ENCODE measurements at regions not wholly inside any gene's neighbourhood (a gene's known extent, or its start where the extent isn't known, plus 50 kb on each side); places are given as distances from the start of the nearest gene placed in this dataset.

- DNase-seq (ENCODE audit: low spot score): no peak
- TF ChIP-seq, protein P1, sequence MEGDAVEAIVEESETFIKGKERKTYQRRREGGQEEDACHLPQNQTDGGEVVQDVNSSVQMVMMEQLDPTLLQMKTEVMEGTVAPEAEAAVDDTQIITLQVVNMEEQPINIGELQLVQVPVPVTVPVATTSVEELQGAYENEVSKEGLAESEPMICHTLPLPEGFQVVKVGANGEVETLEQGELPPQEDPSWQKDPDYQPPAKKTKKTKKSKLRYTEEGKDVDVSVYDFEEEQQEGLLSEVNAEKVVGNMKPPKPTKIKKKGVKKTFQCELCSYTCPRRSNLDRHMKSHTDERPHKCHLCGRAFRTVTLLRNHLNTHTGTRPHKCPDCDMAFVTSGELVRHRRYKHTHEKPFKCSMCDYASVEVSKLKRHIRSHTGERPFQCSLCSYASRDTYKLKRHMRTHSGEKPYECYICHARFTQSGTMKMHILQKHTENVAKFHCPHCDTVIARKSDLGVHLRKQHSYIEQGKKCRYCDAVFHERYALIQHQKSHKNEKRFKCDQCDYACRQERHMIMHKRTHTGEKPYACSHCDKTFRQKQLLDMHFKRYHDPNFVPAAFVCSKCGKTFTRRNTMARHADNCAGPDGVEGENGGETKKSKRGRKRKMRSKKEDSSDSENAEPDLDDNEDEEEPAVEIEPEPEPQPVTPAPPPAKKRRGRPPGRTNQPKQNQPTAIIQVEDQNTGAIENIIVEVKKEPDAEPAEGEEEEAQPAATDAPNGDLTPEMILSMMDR (conservative IDR thresholded peaks at IDR 0.05; ENCODE audit: low read depth): no peak
- no peak overlapping the region for H3K27ac ChIP-seq
- CTCF ChIA-PET: interaction anchor here (1.4 kb wide), 1 partner anchor 210 kb away, joined by 7 read pairs; no protein-coding TSS in a partner anchor
- POLR2A ChIA-PET (ENCODE audit: low non-redundant PET): no interaction called here
These were observed 152.3 kb upstream of the RPS6KA2 start for GRCh38 chr6:166779381-166779780.

DNA sequence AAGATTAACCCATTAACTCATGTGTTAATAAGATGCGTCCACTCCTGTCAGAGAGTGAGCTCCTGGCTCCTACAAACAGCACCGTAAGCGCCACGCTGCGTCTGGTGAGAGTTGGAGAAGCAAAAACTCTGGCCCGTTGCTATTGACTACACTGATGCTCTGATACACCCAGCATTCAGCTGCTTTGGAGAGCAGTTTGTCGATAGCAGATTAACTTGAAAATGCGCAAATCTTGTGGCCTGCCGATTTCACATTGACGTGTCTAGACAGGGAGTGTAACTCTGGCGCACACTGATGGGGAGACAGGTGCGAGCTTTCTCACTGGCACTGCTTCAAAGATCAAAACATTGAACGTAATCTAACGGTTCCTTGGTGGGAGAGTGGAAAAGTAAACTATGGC lies 151.7 kb upstream of the RPS6KA2 start:
- TF ChIP-seq, protein P1 (conservative IDR thresholded peaks at IDR 0.05; ENCODE audit: low read depth): no peak
- no peak overlapping the region for H3K27ac ChIP-seq
- CTCF ChIA-PET: interaction anchor here (1.4 kb wide), 1 partner anchor 211 kb away, joined by 7 read pairs; no protein-coding TSS in a partner anchor
- no peak for DNase-seq (ENCODE audit: low spot score)
- POLR2A ChIA-PET (ENCODE audit: low non-redundant PET): no interaction called here

DNA sequence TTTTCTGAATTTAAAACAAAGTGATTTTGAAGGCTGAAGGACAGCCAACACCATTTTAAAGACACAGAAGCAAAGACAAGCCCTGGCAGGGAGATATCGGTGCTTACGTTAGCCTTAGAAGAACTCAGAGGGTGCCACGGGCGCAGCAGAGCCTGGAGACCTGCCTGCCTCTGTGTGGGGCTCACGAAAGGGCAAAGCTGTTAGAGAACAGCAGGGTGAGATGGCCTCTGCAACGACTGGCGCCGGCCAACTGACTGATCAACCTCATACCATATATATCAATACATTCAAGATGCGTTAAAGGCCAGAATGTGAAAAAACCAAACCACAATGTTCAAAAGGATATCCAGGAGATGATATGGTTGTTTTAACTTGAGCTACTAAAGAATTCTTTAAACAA lies 151.0 kb upstream of the RPS6KA2 start:
- ChIA-PET POLR2A (ENCODE audit: low non-redundant PET) (no interaction called here), CTCF (interaction anchor here (0.7 to 1.4 kb wide), 2 partner anchors 38 to 212 kb away, joined by 3 to 7 read pairs; no protein-coding TSS in a partner anchor)
- TF ChIP-seq, protein P1 (conservative IDR thresholded peaks at IDR 0.05; ENCODE audit: low read depth): no peak
- DNase-seq (ENCODE audit: low spot score): no peak
- H3K27ac ChIP-seq: no peak overlapping the region

GRCh38 chr6:166777096-166777630 lies 150.1 kb upstream of the RPS6KA2 start:
- no peak overlapping the region for H3K27ac ChIP-seq
- ChIA-PET POLR2A (ENCODE audit: low non-redundant PET) (no interaction called here), CTCF (interaction anchor here (0.6 kb wide), 1 partner anchor 211 kb away, joined by 3 read pairs; no protein-coding TSS in a partner anchor)
- TF ChIP-seq, protein P1 (conservative IDR thresholded peaks at IDR 0.05; ENCODE audit: low read depth): no peak
- DNase-seq (ENCODE audit: low spot score): no peak

DNA sequence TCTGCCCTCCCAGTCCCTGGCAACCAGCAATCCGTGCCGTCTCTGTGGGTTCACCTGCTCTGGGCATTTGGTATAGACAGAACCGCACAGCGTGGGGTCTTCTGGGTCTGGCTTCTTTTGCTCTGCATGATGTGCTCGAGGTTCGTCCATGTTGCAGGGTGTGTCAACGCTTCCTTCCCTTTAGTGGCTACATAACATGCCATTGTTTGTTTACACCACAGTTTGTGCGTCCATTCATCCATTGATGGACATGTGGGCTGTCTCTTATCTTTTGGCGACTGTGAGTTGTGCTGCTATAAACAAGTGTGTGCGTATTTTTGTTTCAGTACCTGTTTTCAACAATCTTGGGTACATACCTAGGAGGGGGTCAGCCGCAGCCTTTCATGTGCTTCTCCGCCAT lies 149.5 kb upstream of the RPS6KA2 start:
- no peak for DNase-seq (ENCODE audit: low spot score)
- ChIA-PET CTCF (interaction anchor here (2.6 kb wide), 1 partner anchor 213 kb away, joined by 33 read pairs; no protein-coding TSS in a partner anchor), POLR2A (ENCODE audit: low non-redundant PET) (no interaction called here)
- H3K27ac ChIP-seq: no peak overlapping the region
- TF ChIP-seq, protein P1 (conservative IDR thresholded peaks at IDR 0.05; ENCODE audit: low read depth): no peak

DNA sequence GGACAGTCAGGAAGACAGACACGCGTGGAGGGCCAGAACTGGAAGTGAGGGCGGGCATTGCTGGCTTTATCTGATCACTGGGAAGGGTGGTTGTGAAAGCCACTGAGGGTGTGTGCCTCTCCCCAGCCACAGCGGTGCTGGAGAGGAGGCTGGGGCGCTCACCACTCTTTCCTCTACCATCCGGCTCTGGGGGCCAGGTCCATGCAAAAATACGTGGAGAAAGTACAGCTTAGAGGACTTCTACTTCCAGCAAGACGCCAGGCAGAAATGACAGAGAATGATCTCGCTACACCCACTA lies 148.8 kb upstream of the RPS6KA2 start:
- no peak for DNase-seq (ENCODE audit: low spot score)
- ChIA-PET POLR2A (ENCODE audit: low non-redundant PET) (no interaction called here), CTCF (interaction anchor here (0.6 to 2.6 kb wide), 12 partner anchors 11 to 368 kb away, joined by 3 to 33 read pairs (median 6); no protein-coding TSS in a partner anchor)
- no peak overlapping the region for H3K27ac ChIP-seq
- TF ChIP-seq, protein P1 (conservative IDR thresholded peaks at IDR 0.05; ENCODE audit: low read depth): no peak
